HL-60 (cell line): ENCODE measurements at regions not wholly inside any gene's neighbourhood (a gene's known extent, or its start where the extent isn't known, plus 50 kb on each side); places are given as distances from the start of the nearest gene placed in this dataset.
"Not testable (repeated sequence)": the region's sequence is repeated elsewhere in the genome, so short reads cannot be mapped to it uniquely, and the experiment has no call there.

ENCODE experiments used
- DNase-seq, 2 experiments: peaks; one replicate each; pipeline ENCODE4 v3.0.0-alpha.2; 2010 to 2020; ENCODE audit warnings: low read depth in 1 of 2, low spot score in 1 of 2
- H3K27ac ChIP-seq: fragments of 250-450 bp; sonication (Bioruptor Pico); replicated peaks from 2 replicates; pipeline ENCODE4 v1.5.1; 2020; ENCODE audit warnings: mild to moderate bottlenecking, moderate library complexity
- H3K27me3 ChIP-seq: fragments of 250-450 bp; sonication (Bioruptor Pico); 2 replicates; pipeline ENCODE4 v1.5.1; 2021; ENCODE audit warnings: mild to moderate bottlenecking, moderate library complexity; ENCODE audit not compliant: insufficient read depth, poor library complexity, severe bottlenecking
- H3K4me3 ChIP-seq: replicated peaks from 2 replicates; pipeline ENCODE4 v1.5.1; 2011; ENCODE audit warnings: mild to moderate bottlenecking, control low read depth, low read length; ENCODE audit not compliant: insufficient read depth
- CTCF ChIP-seq: IDR thresholded peaks from one replicate; pipeline ENCODE4 v1.5.1; 2011; ENCODE audit warnings: low read length, control low read depth, inconsistent platforms; ENCODE audit not compliant: insufficient read depth
- GABPA ChIP-seq: IDR thresholded peaks from 2 replicates; pipeline ENCODE4 v1.6.1; 2012; ENCODE audit warnings: low read depth
- POLR2AphosphoS5 ChIP-seq: IDR thresholded peaks from 2 replicates; pipeline ENCODE4 v1.6.1; 2012; ENCODE audit warnings: low read depth
- SPI1 ChIP-seq: IDR thresholded peaks from 2 replicates; pipeline ENCODE4 v1.6.1; 2012; ENCODE audit warnings: low read depth, mild to moderate bottlenecking, borderline replicate concordance
- TF ChIP-seq, protein P1 (sequence below): IDR thresholded peaks from 2 replicates; pipeline ENCODE4 v1.6.1; 2012; ENCODE audit warnings: low read depth; ENCODE audit not compliant: insufficient replicate concordance

- no peak for TF ChIP-seq GABPA
- H3K27ac ChIP-seq = no peak overlapping the region
- H3K4me3 ChIP-seq = no peak overlapping the region
- no peak for DNase-seq
- H3K27me3 ChIP-seq = no peaks in the 10 kb centered on the region
Measured at GRCh38 chr13:73809561-73809960, 324.6 kb downstream of the KLF12 start.

DNA sequence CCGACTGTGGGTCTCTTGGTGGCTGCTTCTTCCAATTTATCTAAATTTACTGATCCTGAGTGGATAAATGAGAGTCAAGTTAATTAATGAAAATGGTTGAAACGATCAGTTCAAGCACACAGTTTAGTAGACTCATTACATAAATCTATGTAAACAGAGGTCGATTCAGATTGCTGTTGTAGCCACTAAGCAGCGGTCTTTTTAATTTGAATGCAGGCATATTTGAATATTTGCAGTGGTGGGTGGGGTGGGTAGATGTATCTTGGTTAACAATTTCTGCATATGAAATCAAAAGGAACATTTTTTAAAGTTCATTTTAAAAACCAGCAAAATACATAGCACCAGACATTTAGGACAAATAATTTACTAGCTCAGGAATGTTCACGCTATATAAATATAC, 325.9 kb downstream of the KLF12 start:
- no peak for TF ChIP-seq CTCF
- no peak for TF ChIP-seq GABPA
- TF ChIP-seq, protein P1, sequence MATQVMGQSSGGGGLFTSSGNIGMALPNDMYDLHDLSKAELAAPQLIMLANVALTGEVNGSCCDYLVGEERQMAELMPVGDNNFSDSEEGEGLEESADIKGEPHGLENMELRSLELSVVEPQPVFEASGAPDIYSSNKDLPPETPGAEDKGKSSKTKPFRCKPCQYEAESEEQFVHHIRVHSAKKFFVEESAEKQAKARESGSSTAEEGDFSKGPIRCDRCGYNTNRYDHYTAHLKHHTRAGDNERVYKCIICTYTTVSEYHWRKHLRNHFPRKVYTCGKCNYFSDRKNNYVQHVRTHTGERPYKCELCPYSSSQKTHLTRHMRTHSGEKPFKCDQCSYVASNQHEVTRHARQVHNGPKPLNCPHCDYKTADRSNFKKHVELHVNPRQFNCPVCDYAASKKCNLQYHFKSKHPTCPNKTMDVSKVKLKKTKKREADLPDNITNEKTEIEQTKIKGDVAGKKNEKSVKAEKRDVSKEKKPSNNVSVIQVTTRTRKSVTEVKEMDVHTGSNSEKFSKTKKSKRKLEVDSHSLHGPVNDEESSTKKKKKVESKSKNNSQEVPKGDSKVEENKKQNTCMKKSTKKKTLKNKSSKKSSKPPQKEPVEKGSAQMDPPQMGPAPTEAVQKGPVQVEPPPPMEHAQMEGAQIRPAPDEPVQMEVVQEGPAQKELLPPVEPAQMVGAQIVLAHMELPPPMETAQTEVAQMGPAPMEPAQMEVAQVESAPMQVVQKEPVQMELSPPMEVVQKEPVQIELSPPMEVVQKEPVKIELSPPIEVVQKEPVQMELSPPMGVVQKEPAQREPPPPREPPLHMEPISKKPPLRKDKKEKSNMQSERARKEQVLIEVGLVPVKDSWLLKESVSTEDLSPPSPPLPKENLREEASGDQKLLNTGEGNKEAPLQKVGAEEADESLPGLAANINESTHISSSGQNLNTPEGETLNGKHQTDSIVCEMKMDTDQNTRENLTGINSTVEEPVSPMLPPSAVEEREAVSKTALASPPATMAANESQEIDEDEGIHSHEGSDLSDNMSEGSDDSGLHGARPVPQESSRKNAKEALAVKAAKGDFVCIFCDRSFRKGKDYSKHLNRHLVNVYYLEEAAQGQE = no peak
- TF ChIP-seq SPI1 = no peak
- no peak for TF ChIP-seq POLR2AphosphoS5
- Histone ChIP-seq H3K27me3 (no peaks in the 10 kb centered on the region), H3K4me3 (no peak overlapping the region), H3K27ac (no peak overlapping the region)
- DNase-seq = no peak

GRCh38 chr13:73805326-73805958, 328.8 kb downstream of the KLF12 start:
- H3K27ac ChIP-seq, DNase-seq, H3K4me3 ChIP-seq, H3K27me3 ChIP-seq: not testable (repeated sequence)

DNA sequence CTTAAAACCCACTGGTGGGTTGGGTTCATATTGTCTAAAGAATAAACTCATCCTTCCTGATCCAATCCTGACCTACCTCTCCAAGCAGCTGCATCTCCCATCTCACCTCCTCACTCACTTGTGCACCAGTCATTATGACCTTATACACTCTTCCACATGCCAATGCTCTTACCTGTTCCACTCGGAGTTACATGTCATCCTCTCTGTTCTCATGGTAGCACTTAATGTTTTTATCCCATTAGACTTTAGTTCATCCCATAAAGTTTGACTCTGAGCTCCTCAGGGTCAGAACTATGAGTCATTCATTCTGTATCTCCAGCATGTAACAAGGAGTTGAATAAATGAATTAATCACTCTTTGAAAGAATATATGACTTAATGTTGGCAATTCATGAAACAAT, 330.2 kb downstream of the KLF12 start:
- no peak overlapping the region for H3K27ac ChIP-seq
- no peak for TF ChIP-seq CTCF
- no peak for TF ChIP-seq SPI1
- no peak for TF ChIP-seq POLR2AphosphoS5
- TF ChIP-seq GABPA = no peak
- TF ChIP-seq, protein P1 = no peak
- DNase-seq = no peak
- no peak overlapping the region for H3K4me3 ChIP-seq
- H3K27me3 ChIP-seq = no peaks in the 10 kb centered on the region

DNA sequence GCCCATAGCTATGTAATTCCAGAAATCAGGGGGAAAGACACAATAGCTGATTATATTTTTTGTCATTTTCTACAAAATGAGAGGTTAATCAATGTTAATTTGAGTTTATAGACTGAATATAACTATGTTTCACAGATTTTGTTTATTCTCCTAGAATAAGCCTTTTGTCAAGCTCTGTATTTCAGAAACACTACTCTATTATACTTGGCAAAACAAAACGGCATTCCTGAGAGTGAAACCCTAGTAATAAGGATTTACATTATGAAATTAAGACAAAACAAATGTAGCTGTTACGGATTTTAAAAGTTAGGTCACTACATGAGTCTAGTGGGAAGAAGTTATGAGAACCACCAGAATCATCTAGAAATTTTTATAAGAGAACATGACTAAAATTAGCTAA, 334.2 kb downstream of the KLF12 start:
- no peak for TF ChIP-seq GABPA
- DNase-seq = no peak
- H3K27ac ChIP-seq = no peak overlapping the region
- H3K4me3 ChIP-seq = no peak overlapping the region
- no peaks in the 10 kb centered on the region for H3K27me3 ChIP-seq
